SK-N-SH (cell line): ENCODE measurements at regions not wholly inside any gene's neighbourhood (a gene's known extent, or its start where the extent isn't known, plus 50 kb on each side); places are given as distances from the start of the nearest gene placed in this dataset.

ENCODE experiments used
- CTCF ChIA-PET: fragments of 300-600, 350-600 bp; formaldehyde crosslinking; extraction: SDS; loops from one replicate; lab custom pipeline; 2021; lab: Yijun Ruan, JAX
- POLR2A ChIA-PET: fragments of 350-600 bp; sonication (Branson Sonifier 250); formaldehyde crosslinking; extraction: SDS; loops from one replicate; lab custom pipeline; 2020; ENCODE audit warnings: antibody characterized with exemption, inconsistent platforms; lab: Yijun Ruan, JAX
- DNase-seq: peaks from one replicate; pipeline ENCODE4 v3.0.0; 2012
- H2AFZ ChIP-seq: fragments of 200-600 bp; sonication (generic); 2 replicates; pipeline ENCODE4 v1.8.1; 2016; ENCODE audit warnings: antibody characterized with exemption, mild to moderate bottlenecking, low read depth
- H3F3A ChIP-seq: fragments of 200-600 bp; sonication (generic); replicated peaks from 2 replicates; pipeline ENCODE3; 2016; ENCODE audit warnings: antibody characterized with exemption, mild to moderate bottlenecking; ENCODE audit not compliant: insufficient read depth
- H3K27ac ChIP-seq, 2 experiments: fragments of 200-500 bp in 1 of 2; fragments of 200-600 bp in 1 of 2; sonication (Bioruptor generic) in 1 of 2; sonication (generic), shearing (Covaris generic) in 1 of 2; 2 replicates each; pipeline versions ENCODE4 v1.5.1 to v1.6.1; 2014 to 2016; ENCODE audit warnings: low read depth in 2 of 2, inconsistent platforms in 1 of 2, low read length in 1 of 2, mild to moderate bottlenecking in 1 of 2, mixed read lengths in 1 of 2
- H3K27me3 ChIP-seq: fragments of 200-600 bp; sonication (generic), shearing (Covaris generic); 2 replicates; pipeline ENCODE4 v1.6.1; 2016; ENCODE audit warnings: mixed run types; ENCODE audit not compliant: insufficient read depth
- H3K36me3 ChIP-seq, 2 experiments: fragments of 200-500 bp in 1 of 2; fragments of 200-600 bp in 1 of 2; sonication (Bioruptor generic) in 1 of 2; sonication (generic) in 1 of 2; replicated peaks in 1 of 2; 2 replicates each; pipeline versions ENCODE3 to v1.5.1; 2014 to 2016; ENCODE audit warnings: low read length in 1 of 2, mild to moderate bottlenecking in 1 of 2; ENCODE audit not compliant: insufficient read depth in 2 of 2, control insufficient read depth in 1 of 2
- H3K4me1 ChIP-seq, 2 experiments: fragments of 200-500 bp in 1 of 2; fragments of 200-600 bp in 1 of 2; sonication (Bioruptor generic) in 1 of 2; sonication (generic), shearing (Covaris generic) in 1 of 2; 2 replicates each; pipeline versions ENCODE4 v1.5.1 to v1.6.1; 2014 to 2016; ENCODE audit warnings: low read depth in 1 of 2, low read length in 1 of 2, mixed run types in 1 of 2; ENCODE audit not compliant: insufficient read depth in 2 of 2, control insufficient read depth in 1 of 2
- H3K4me2 ChIP-seq: fragments of 200-600 bp; sonication (generic), shearing (Covaris generic); 2 replicates; pipeline ENCODE4 v1.6.1; 2017; ENCODE audit warnings: mixed run types
- H3K4me3 ChIP-seq, 2 experiments: fragments of 200-500 bp in 1 of 2; fragments of 200-600 bp in 1 of 2; sonication (Bioruptor generic) in 1 of 2; sonication (generic), shearing (Covaris generic) in 1 of 2; 2 replicates each; pipeline versions ENCODE4 v1.5.1 to v1.8.1; 2014 to 2016; ENCODE audit warnings: low read depth in 2 of 2, inconsistent platforms in 1 of 2, low read length in 1 of 2, mild to moderate bottlenecking in 1 of 2, mixed read lengths in 1 of 2, moderate library complexity in 1 of 2
- H3K79me2 ChIP-seq: fragments of 200-600 bp; sonication (generic); 2 replicates; pipeline ENCODE4 v1.8.1; 2017; ENCODE audit warnings: mild to moderate bottlenecking; ENCODE audit not compliant: insufficient read depth
- H3K9ac ChIP-seq: fragments of 200-600 bp; sonication (generic); 2 replicates; pipeline ENCODE4 v1.6.1; 2017; ENCODE audit warnings: mixed run types
- H3K9me2 ChIP-seq: fragments of 200-600 bp; sonication (generic); 2 replicates; pipeline ENCODE4 v1.6.1; 2017; ENCODE audit warnings: mixed run types
- H3K9me3 ChIP-seq: fragments of 200-600 bp; sonication (generic); 2 replicates; pipeline ENCODE4 v1.6.1; 2017; ENCODE audit warnings: mixed run types, mild to moderate bottlenecking, moderate library complexity
- H4K20me1 ChIP-seq: fragments of 200-600 bp; sonication (generic); 2 replicates; pipeline ENCODE4 v1.6.1; 2017; ENCODE audit warnings: mild to moderate bottlenecking, mixed run types; ENCODE audit not compliant: insufficient read depth
- CHD2 ChIP-seq: fragments of 150-350 bp; IDR thresholded peaks from 2 replicates; pipeline ENCODE4 v1.6.1; 2018; ENCODE audit warnings: low read length; ENCODE audit not compliant: partially characterized antibody
- EP300 ChIP-seq, 2 experiments: IDR thresholded peaks; 2 replicates each; pipeline versions ENCODE4 v1.4.0 to v1.6.1; 2012; ENCODE audit warnings: borderline replicate concordance in 1 of 2, low read depth in 1 of 2, low read length in 1 of 2
- FOSL2 ChIP-seq: IDR thresholded peaks from 2 replicates; pipeline ENCODE4 v1.4.0; 2012; ENCODE audit warnings: low read depth, mild to moderate bottlenecking, moderate library complexity, borderline replicate concordance
- FOXJ3 ChIP-seq: sonication (generic); formaldehyde crosslinking; IDR thresholded peaks from 2 replicates; pipeline ENCODE4 v1.5.1; 2020; ENCODE audit warnings: mild to moderate bottlenecking, missing genetic modification reagents
- FOXM1 ChIP-seq: IDR thresholded peaks from 2 replicates; pipeline ENCODE4 v1.4.0; 2012; ENCODE audit warnings: low read depth, mild to moderate bottlenecking
- GABPA ChIP-seq: IDR thresholded peaks from 2 replicates; pipeline ENCODE4 v1.4.0; 2012; ENCODE audit warnings: low read depth, mild to moderate bottlenecking
- IRF3 ChIP-seq: fragments of 150-350 bp; IDR thresholded peaks from 2 replicates; pipeline ENCODE4 v1.6.1; 2016; ENCODE audit warnings: mild to moderate bottlenecking, low read depth, low read length
- JUND ChIP-seq: IDR thresholded peaks from 2 replicates; pipeline ENCODE4 v1.4.0; 2012
- NRF1 ChIP-seq: IDR thresholded peaks from 2 replicates; pipeline ENCODE4 v1.6.1; 2012; ENCODE audit warnings: low read depth, mild to moderate bottlenecking, low read length
- PBX3 ChIP-seq: IDR thresholded peaks from 2 replicates; pipeline ENCODE4; 2012
- REST ChIP-seq: IDR thresholded peaks from 2 replicates; pipeline ENCODE4 v1.6.1; 2012; ENCODE audit warnings: mild to moderate bottlenecking, low read depth, low read length, moderate library complexity
- RFX5 ChIP-seq: IDR thresholded peaks from 2 replicates; pipeline ENCODE4 v1.6.1; 2012; ENCODE audit warnings: mild to moderate bottlenecking, improper control_type of control experiment, low read length
- SIN3A ChIP-seq: IDR thresholded peaks from 2 replicates; pipeline ENCODE4 v1.6.1; 2012; ENCODE audit warnings: low read depth, mild to moderate bottlenecking, low read length, moderate library complexity, borderline replicate concordance
- SMC3 ChIP-seq: IDR thresholded peaks from 2 replicates; pipeline ENCODE4 v1.6.1; 2012; ENCODE audit warnings: low read depth, low read length, improper control_type of control experiment
- TAF1 ChIP-seq: IDR thresholded peaks from 2 replicates; pipeline ENCODE4 v1.6.1; 2012; ENCODE audit warnings: low read depth, mild to moderate bottlenecking, low read length, moderate library complexity, borderline replicate concordance
- TCF12 ChIP-seq: IDR thresholded peaks from 2 replicates; pipeline ENCODE4 v1.4.0; 2012
- TEAD4 ChIP-seq: IDR thresholded peaks from 2 replicates; pipeline ENCODE4 v1.4.0; 2012; ENCODE audit warnings: mild to moderate bottlenecking, borderline replicate concordance; ENCODE audit not compliant: insufficient read depth
- USF1 ChIP-seq: IDR thresholded peaks from 2 replicates; pipeline ENCODE4 v1.4.0; 2012; ENCODE audit warnings: low read depth, borderline replicate concordance
- YY1 ChIP-seq: IDR thresholded peaks from 2 replicates; pipeline ENCODE4 v1.4.0; 2012; ENCODE audit warnings: low read depth, mild to moderate bottlenecking
- ZBTB33 ChIP-seq: IDR thresholded peaks from 2 replicates; pipeline ENCODE4 v1.4.0; 2012; ENCODE audit warnings: low read depth, borderline replicate concordance
- WGBS: methylation state at CpG from one replicate; pipeline ENCODE4 v1.1.6; 2017; ENCODE audit warnings: low lambda C conversion rate; 5-methylcytosine and 5-hydroxymethylcytosine counted together

- Histone ChIP-seq H3K4me1 (no peaks in the 10 kb centered on the region; a peak in 1 of 4 replicates), H2AFZ (no peak overlapping the region), H3K9me3 (no peaks in the 10 kb centered on the region), H3K36me3 (no peaks in the 10 kb centered on the region), H3K4me2 (no peak overlapping the region), H3K9ac (no peak overlapping the region), H3K9me2 (no peaks in the 10 kb centered on the region), H4K20me1 (no peaks in the 10 kb centered on the region), H3K4me3 (no peak overlapping the region), H3K79me2 (no peaks in the 10 kb centered on the region), H3K27me3 (no peaks in the 10 kb centered on the region)
- WGBS, result 40% methylated on average over 5 of the region's 5 CpGs
- DNase-seq, result no peak
- POLR2A ChIA-PET, result no interaction called here
- no peak for TF ChIP-seq NRF1
- TF ChIP-seq ZBTB33, result no peak
- TF ChIP-seq JUND, result no peak
- TF ChIP-seq IRF3, result no peak
- TF ChIP-seq TAF1, result no peak
- TF ChIP-seq FOSL2, result no peak
- no peak for TF ChIP-seq FOXM1
- no peak for TF ChIP-seq PBX3
- no peak for TF ChIP-seq GABPA
- TF ChIP-seq, all 33 proteins: peak for 0
- H3K27ac ChIP-seq, result no peak overlapping the region
- no peaks in the 10 kb centered on the region for H3F3A ChIP-seq
- CTCF ChIA-PET, result no interaction called here
These were observed 97.3 kb upstream of the LRRN1 start for GRCh38 chr3:3701949-3702348.

GRCh38 chr3:3699816-3700633 is 99.2 kb upstream of the LRRN1 start:
- Histone ChIP-seq H3K79me2 (no peaks in the 10 kb centered on the region), H3K27ac (no peak overlapping the region), H3K27me3 (no peaks in the 10 kb centered on the region), H3K9me3 (no peaks in the 10 kb centered on the region), H3K4me2 (no peak overlapping the region), H3F3A (no peaks in the 10 kb centered on the region), H3K9ac (no peak overlapping the region), H3K36me3 (no peaks in the 10 kb centered on the region), H3K4me1 (no peaks in the 10 kb centered on the region), H3K9me2 (no peaks in the 10 kb centered on the region), H4K20me1 (no peaks in the 10 kb centered on the region), H2AFZ (no peak overlapping the region), H3K4me3 (no peak overlapping the region)
- ChIA-PET POLR2A (no interaction called here), CTCF (no interaction called here)
- WGBS, result 13% methylated on average over 7 of the region's 7 CpGs
- no peak for DNase-seq
- TF ChIP-seq FOXJ3 (no peak), FOXM1 (no peak), TEAD4 (no peak), TCF12 (no peak), SMC3 (no peak), EP300 (IDR thresholded peaks at IDR 0.05; ENCODE audit: borderline replicate concordance in 1 of 2, low read depth in 1 of 2, low read length in 1 of 2) (no peak), YY1 (no peak), CHD2 (no peak), SIN3A (no peak), RFX5 (no peak), REST (no peak), USF1 (no peak)
